Skeletal muscle cell (primary cell): ENCODE measurements at regions not wholly inside any gene's neighbourhood (a gene's known extent, or its start where the extent isn't known, plus 50 kb on each side); places are given as distances from the start of the nearest gene placed in this dataset.

Source experiments
- DNase-seq: peaks from one replicate; pipeline ENCODE4 v3.0.0-alpha.2; 2010; ENCODE audit warnings: low read depth
- H3K4me3 ChIP-seq: 2 replicates; pipeline ENCODE4 v1.5.1; 2011; ENCODE audit warnings: low read depth, mild to moderate bottlenecking, control low read depth, low read length, moderate library complexity

- DNase-seq = no peak
- H3K4me3 ChIP-seq = no peak overlapping the region
Measured at GRCh38 chr9:16025627-16026026, 472.8 kb downstream of the CCDC171 start.

- no peak for DNase-seq
- H3K4me3 ChIP-seq = no peak overlapping the region
Measured at GRCh38 chr9:16026886-16027285, 474.0 kb downstream of the CCDC171 start.

- DNase-seq = no peak
Measured at GRCh38 chr9:16028548-16028947, 475.7 kb downstream of the CCDC171 start.

GRCh38 chr9:16029046-16029615, 476.3 kb downstream of the CCDC171 start:
- no peak for DNase-seq
- H3K4me3 ChIP-seq = no peak overlapping the region

More at GRCh38 chr9:16028548-16028947, 475.7 kb downstream of the CCDC171 start:
- H3K4me3 ChIP-seq = no peak overlapping the region

- no peak for DNase-seq
- H3K4me3 ChIP-seq = no peak overlapping the region
Measured at GRCh38 chr9:16029796-16030363, 477.0 kb downstream of the CCDC171 start.

GRCh38 chr9:16030528-16031185, 477.8 kb downstream of the CCDC171 start:
- DNase-seq = peak; percentile 92
- H3K4me3 ChIP-seq = no peak overlapping the region

GRCh38 chr9:16031486-16031885, 478.6 kb downstream of the CCDC171 start:
- no peak for DNase-seq
- H3K4me3 ChIP-seq = no peak overlapping the region

- no peak overlapping the region for H3K4me3 ChIP-seq
- no peak for DNase-seq
Measured at GRCh38 chr9:16031971-16032370, 479.1 kb downstream of the CCDC171 start.

- no peak for DNase-seq
- H3K4me3 ChIP-seq = no peak overlapping the region
Measured at GRCh38 chr9:16032799-16033198, 480.0 kb downstream of the CCDC171 start.

GRCh38 chr9:16033253-16033652, 480.4 kb downstream of the CCDC171 start:
- DNase-seq = no peak
- no peak overlapping the region for H3K4me3 ChIP-seq

- DNase-seq = no peak
- H3K4me3 ChIP-seq = no peak overlapping the region
Measured at GRCh38 chr9:16033921-16034691, 481.3 kb downstream of the CCDC171 start.

GRCh38 chr9:16039218-16039987, 486.6 kb downstream of the CCDC171 start:
- DNase-seq = no peak
- H3K4me3 ChIP-seq = no peak overlapping the region

- no peak overlapping the region for H3K4me3 ChIP-seq
- no peak for DNase-seq
Measured at GRCh38 chr9:16039988-16040761, 487.3 kb downstream of the CCDC171 start.

- no peak for DNase-seq
- H3K4me3 ChIP-seq = no peak overlapping the region
Measured at GRCh38 chr9:16043756-16044578, 491.1 kb downstream of the CCDC171 start.

GRCh38 chr9:16044579-16044881, 491.7 kb downstream of the CCDC171 start:
- no peak for DNase-seq
- no peak overlapping the region for H3K4me3 ChIP-seq

GRCh38 chr9:16045651-16046280, 492.9 kb downstream of the CCDC171 start:
- H3K4me3 ChIP-seq = no peak overlapping the region
- no peak for DNase-seq

- DNase-seq = no peak
Measured at GRCh38 chr9:16046713-16047112, 493.9 kb downstream of the CCDC171 start.

GRCh38 chr9:16048129-16048528, 495.3 kb downstream of the CCDC171 start:
- no peak overlapping the region for H3K4me3 ChIP-seq

More at GRCh38 chr9:16046713-16047112, 493.9 kb downstream of the CCDC171 start:
- no peak overlapping the region for H3K4me3 ChIP-seq

More at GRCh38 chr9:16048129-16048528, 495.3 kb downstream of the CCDC171 start:
- no peak for DNase-seq
